ENCODE measurements at regions not wholly inside any gene's neighbourhood (a gene's known extent, or its start where the extent isn't known, plus 50 kb on each side); places are given as distances from the start of the nearest gene placed in this dataset.
A peak's percentile ranks its signal among the peaks of the same experiment; 100 is the strongest.
"Not testable (repeated sequence)": the region's sequence is repeated elsewhere in the genome, so short reads cannot be mapped to it uniquely, and the experiment has no call there.

- H3K4me1 ChIP-seq, H4K20me1 ChIP-seq, H3K9me3 ChIP-seq, H3K9ac ChIP-seq, H3K36me3 ChIP-seq, H3K4me3 ChIP-seq, H3K27me3 ChIP-seq, H3K4me2 ChIP-seq, H3K27ac ChIP-seq: not testable (repeated sequence)
These were observed 56.6 kb upstream of the ASNS start for GRCh38 chr7:97928844-97929243.

- not testable (repeated sequence) for H3K9me3 ChIP-seq, H3K36me3 ChIP-seq, H3K4me1 ChIP-seq, H4K20me1 ChIP-seq, H3K27me3 ChIP-seq, H3K27ac ChIP-seq
- Histone ChIP-seq H3K4me2 (peak overlapping the region; percentile 83), H3K4me3 (peak overlapping the region; percentile 62), H3K9ac (peak overlapping the region; percentile 48; the same call in 1 of the 2 replicates)
These were observed 55.9 kb upstream of the ASNS start for GRCh38 chr7:97927790-97928748.
